NCI-H2227 (cell line): ENCODE measurements at regions not wholly inside any gene's neighbourhood (a gene's known extent, or its start where the extent isn't known, plus 50 kb on each side); places are given as distances from the start of the nearest gene placed in this dataset.
"Not testable (repeated sequence)": the region's sequence is repeated elsewhere in the genome, so short reads cannot be mapped to it uniquely, and the experiment has no call there.

Experiments used
- DNase-seq: peaks from one replicate; lab custom pipeline; 2025; ENCODE audit not compliant: unreplicated experiment; lab: John Stamatoyannopoulos, UW

- DNase-seq, result not testable (repeated sequence)
Observed at GRCh38 chr12:8282181-8282580, 54.8 kb upstream of the FAM90A1 start.

- not testable (repeated sequence) for DNase-seq
Observed at GRCh38 chr12:8285681-8286080, 58.3 kb upstream of the FAM90A1 start.

- DNase-seq, result not testable (repeated sequence)
Observed at GRCh38 chr12:8291764-8292163, 64.3 kb upstream of the FAM90A1 start.

GRCh38 chr12:8294662-8295061 is 67.2 kb upstream of the FAM90A1 start:
- DNase-seq, result not testable (repeated sequence)

- not testable (repeated sequence) for DNase-seq
Observed at GRCh38 chr12:8308611-8309010, 81.2 kb upstream of the FAM90A1 start.

GRCh38 chr12:8315997-8316396 is 88.6 kb upstream of the FAM90A1 start:
- DNase-seq, result not testable (repeated sequence)

GRCh38 chr12:8317675-8318074 is 90.3 kb upstream of the FAM90A1 start:
- DNase-seq, result not testable (repeated sequence)

GRCh38 chr12:8320251-8320730 is 92.9 kb upstream of the FAM90A1 start:
- not testable (repeated sequence) for DNase-seq

GRCh38 chr12:8320791-8321370 is 93.5 kb upstream of the FAM90A1 start:
- DNase-seq, result not testable (repeated sequence)

- DNase-seq, result not testable (repeated sequence)
Observed at GRCh38 chr12:8325145-8325839, 97.9 kb upstream of the FAM90A1 start.

- not testable (repeated sequence) for DNase-seq
Observed at GRCh38 chr12:8328835-8329234, 101.4 kb upstream of the FAM90A1 start.

- DNase-seq, result not testable (repeated sequence)
Observed at GRCh38 chr12:8332373-8332772, 105.0 kb upstream of the FAM90A1 start.

- DNase-seq, result not testable (repeated sequence)
Observed at GRCh38 chr12:8351073-8351472, 104.7 kb upstream of the CLEC6A start.

GRCh38 chr12:8354741-8355140 is 101.0 kb upstream of the CLEC6A start:
- not testable (repeated sequence) for DNase-seq

GRCh38 chr12:8355531-8355930 is 100.2 kb upstream of the CLEC6A start:
- DNase-seq, result not testable (repeated sequence)

GRCh38 chr12:8373744-8374143 is 82.0 kb upstream of the CLEC6A start:
- not testable (repeated sequence) for DNase-seq

GRCh38 chr12:8375122-8375521 is 80.6 kb upstream of the CLEC6A start:
- DNase-seq, result not testable (repeated sequence)

- DNase-seq, result not testable (repeated sequence)
Observed at GRCh38 chr12:8377756-8378155, 78.0 kb upstream of the CLEC6A start.

- not testable (repeated sequence) for DNase-seq
Observed at GRCh38 chr12:8382556-8382955, 73.2 kb upstream of the CLEC6A start.

GRCh38 chr12:8384686-8385085 is 71.1 kb upstream of the CLEC6A start:
- not testable (repeated sequence) for DNase-seq

- not testable (repeated sequence) for DNase-seq
Observed at GRCh38 chr12:8385431-8385830, 70.3 kb upstream of the CLEC6A start.

GRCh38 chr12:8386661-8387060 is 69.1 kb upstream of the CLEC6A start:
- not testable (repeated sequence) for DNase-seq
